ENCODE measurements at regions not wholly inside any gene's neighbourhood (a gene's known extent, or its start where the extent isn't known, plus 50 kb on each side); places are given as distances from the start of the nearest gene placed in this dataset.

- no peak for TF ChIP-seq ZNF626 (tag by site-specific recombination; IDR thresholded peaks at IDR 0.05)
- TF ChIP-seq REPIN1 (tag by site-specific recombination; IDR thresholded peaks at IDR 0.05; ENCODE audit: low read depth), result no peak
- TF ChIP-seq PRDM6 (tag by site-specific recombination; IDR thresholded peaks at IDR 0.05), result no peak
Measured at GRCh38 chr13:34411894-34412293, 530.2 kb upstream of the NBEA start (continued).

GRCh38 chr13:34412295-34412694 is 529.8 kb upstream of the NBEA start:
- CTCF ChIA-PET, result no interaction called here

More at GRCh38 chr13:34412295-34412694, 529.8 kb upstream of the NBEA start:
- Histone ChIP-seq H3K27ac (ENCODE audit: extremely low read depth, low read depth, low read length) (no peak overlapping the region), H3K4me1 (ENCODE audit: control insufficient read depth, insufficient read depth, low read length) (no peaks in the 10 kb centered on the region), H3K36me3 (ENCODE audit: control insufficient read depth in 2 of 2, insufficient read depth in 1 of 2, low read length in 2 of 2) (no peaks in the 10 kb centered on the region), H3K9me3 (ENCODE audit: control insufficient read depth, insufficient read depth, low read depth, low read length) (no peaks in the 10 kb centered on the region), H3K4me3 (ENCODE audit: low read depth, low read length) (no peak overlapping the region)
- TF ChIP-seq SALL2 (tag by site-specific recombination; IDR thresholded peaks at IDR 0.05; ENCODE audit: borderline replicate concordance) (no peak), ZNF707 (tag by site-specific recombination; IDR thresholded peaks at IDR 0.05) (no peak), REST (tag by site-specific recombination; IDR thresholded peaks at IDR 0.05) (no peak), ZNF404 (tag by site-specific recombination; IDR thresholded peaks at IDR 0.05) (no peak), ZNF18 (tag by site-specific recombination; IDR thresholded peaks at IDR 0.05) (no peak), ZNF544 (tag by site-specific recombination; IDR thresholded peaks at IDR 0.05) (no peak), KLF1 (tag by site-specific recombination; IDR thresholded peaks at IDR 0.05) (no peak), ZBTB7A (tag by site-specific recombination; IDR thresholded peaks at IDR 0.05; ENCODE audit: low read depth) (no peak), ZNF335 (tag by site-specific recombination; conservative IDR thresholded peaks at IDR 0.05) (no peak), EGR2 (tag by site-specific recombination; IDR thresholded peaks at IDR 0.05; ENCODE audit: low read depth) (no peak), ZSCAN18 (tag by site-specific recombination; IDR thresholded peaks at IDR 0.05) (no peak), HOXC10 (CRISPR knock-in tag; IDR thresholded peaks at IDR 0.05) (no peak), ZNF398 (tag by site-specific recombination; IDR thresholded peaks at IDR 0.05) (no peak), PATZ1 (tag by site-specific recombination; IDR thresholded peaks at IDR 0.05) (no peak), MYNN (tag by site-specific recombination; IDR thresholded peaks at IDR 0.05; ENCODE audit: borderline replicate concordance) (no peak), SCRT2 (tag by site-specific recombination; IDR thresholded peaks at IDR 0.05) (no peak), ZNF513 (tag by site-specific recombination; IDR thresholded peaks at IDR 0.05) (no peak), ZNF10 (tag by site-specific recombination; IDR thresholded peaks at IDR 0.05) (no peak), SP3 (tag by site-specific recombination; IDR thresholded peaks at IDR 0.05) (no peak)
- POLR2A ChIA-PET, result no interaction called here
